ENCODE measurements at regions not wholly inside any gene's neighbourhood (a gene's known extent, or its start where the extent isn't known, plus 50 kb on each side); places are given as distances from the start of the nearest gene placed in this dataset.

- H3K36me3 ChIP-seq (ENCODE audit: control insufficient read depth in 2 of 2, extremely low read depth in 1 of 2, insufficient read depth in 2 of 2, low read length in 2 of 2), result no peaks in the 10 kb centered on the region
- H3K79me2 ChIP-seq (ENCODE audit: control insufficient read depth, insufficient read depth, low read length), result no peaks in the 10 kb centered on the region
- TF ChIP-seq CTCF (optimal IDR thresholded peaks at IDR 0.05 in 1 of 3, IDR thresholded peaks at IDR 0.05 in 1 of 3, conservative IDR thresholded peaks at IDR 0.05 in 1 of 3; ENCODE audit: extremely low read depth in 1 of 3, insufficient read depth in 2 of 3, low read length in 3 of 3), result no peak
- no peak for TF ChIP-seq EZH2 (IDR thresholded peaks at IDR 0.05; ENCODE audit: low read length)
- H3K4me1 ChIP-seq (ENCODE audit: control insufficient read depth, extremely low read depth, insufficient read depth, low read length), result no peaks in the 10 kb centered on the region
- no peaks in the 10 kb centered on the region for H3K27me3 ChIP-seq (ENCODE audit: control insufficient read depth, extremely low read depth, insufficient read depth, low read length)
- FAIRE-seq (no peak), DNase-seq (ENCODE audit: low read depth, low spot score) (no peak)
- no peak overlapping the region for H3K4me2 ChIP-seq (ENCODE audit: control insufficient read depth, extremely low read depth, insufficient read depth, low read depth, low read length)
- H4K20me1 ChIP-seq (ENCODE audit: control insufficient read depth, extremely low read depth, insufficient read depth, low read length), result no peaks in the 10 kb centered on the region
- no peak overlapping the region for H3K27ac ChIP-seq (ENCODE audit: control insufficient read depth, insufficient read depth, low read length)
- H3K9me3 ChIP-seq (ENCODE audit: control insufficient read depth, low read depth, low read length), result no peaks in the 10 kb centered on the region
- dilution Hi-C loops (cut with MboI; ENCODE audit: extremely low pct_ligation_motif_present, low sequenced_read_pairs), result no loop called here
- no peak overlapping the region for H3K9ac ChIP-seq (ENCODE audit: control insufficient read depth, extremely low read depth, insufficient read depth, low read length)
- no peak overlapping the region for H2AFZ ChIP-seq (ENCODE audit: control insufficient read depth, low read length)
- no peaks in the 10 kb centered on the region for H3K9me1 ChIP-seq (ENCODE audit: control insufficient read depth, extremely low read depth, insufficient read depth, low read length)
- no peak overlapping the region for H3K4me3 ChIP-seq (ENCODE audit: control insufficient read depth in 2 of 3, extremely low read depth in 1 of 3, insufficient read depth in 2 of 3, low read depth in 1 of 3, low read length in 3 of 3)
Measured at GRCh38 chr13:31884556-31884955, 145.2 kb downstream of the RXFP2 start.

GRCh38 chr13:31885994-31886393 lies 145.6 kb upstream of the FRY start:
- Histone ChIP-seq H3K4me3 (ENCODE audit: control insufficient read depth in 2 of 3, extremely low read depth in 1 of 3, insufficient read depth in 2 of 3, low read depth in 1 of 3, low read length in 3 of 3) (no peak overlapping the region), H3K27ac (ENCODE audit: control insufficient read depth, insufficient read depth, low read length) (no peak overlapping the region), H3K4me2 (ENCODE audit: control insufficient read depth, extremely low read depth, insufficient read depth, low read depth, low read length) (no peak overlapping the region), H2AFZ (ENCODE audit: control insufficient read depth, low read length) (no peak overlapping the region), H3K9me3 (ENCODE audit: control insufficient read depth, low read depth, low read length) (no peaks in the 10 kb centered on the region), H4K20me1 (ENCODE audit: control insufficient read depth, extremely low read depth, insufficient read depth, low read length) (no peaks in the 10 kb centered on the region), H3K36me3 (ENCODE audit: control insufficient read depth in 2 of 2, extremely low read depth in 1 of 2, insufficient read depth in 2 of 2, low read length in 2 of 2) (no peaks in the 10 kb centered on the region), H3K27me3 (ENCODE audit: control insufficient read depth, extremely low read depth, insufficient read depth, low read length) (no peaks in the 10 kb centered on the region), H3K9ac (ENCODE audit: control insufficient read depth, extremely low read depth, insufficient read depth, low read length) (no peak overlapping the region), H3K9me1 (ENCODE audit: control insufficient read depth, extremely low read depth, insufficient read depth, low read length) (no peaks in the 10 kb centered on the region), H3K4me1 (ENCODE audit: control insufficient read depth, extremely low read depth, insufficient read depth, low read length) (no peaks in the 10 kb centered on the region), H3K79me2 (ENCODE audit: control insufficient read depth, insufficient read depth, low read length) (no peaks in the 10 kb centered on the region)
- FAIRE-seq (no peak), DNase-seq (ENCODE audit: low read depth, low spot score) (no peak)
- no peak for TF ChIP-seq CTCF (optimal IDR thresholded peaks at IDR 0.05 in 1 of 3, IDR thresholded peaks at IDR 0.05 in 1 of 3, conservative IDR thresholded peaks at IDR 0.05 in 1 of 3; ENCODE audit: extremely low read depth in 1 of 3, insufficient read depth in 2 of 3, low read length in 3 of 3)
- no peak for TF ChIP-seq EZH2 (IDR thresholded peaks at IDR 0.05; ENCODE audit: low read length)
- dilution Hi-C loops (cut with MboI; ENCODE audit: extremely low pct_ligation_motif_present, low sequenced_read_pairs), result no loop called here
